Subcutaneous abdominal adipose tissue (tissue), 5 donors: ENCODE measurements at regions not wholly inside any gene's neighbourhood (a gene's known extent, or its start where the extent isn't known, plus 50 kb on each side); places are given as distances from the start of the nearest gene placed in this dataset.

Source experiments
- H3K27ac ChIP-seq: one replicate; pipeline ENCODE4 v1.7.0; 2013; ENCODE audit warnings: low read depth, mild to moderate bottlenecking, inconsistent platforms, low read length, moderate library complexity
- H3K27me3 ChIP-seq, 5 donors: one replicate each; pipeline ENCODE4 v1.7.0; 2013; ENCODE audit warnings: low read length in 5 of 5, inconsistent platforms in 1 of 5; ENCODE audit not compliant: control insufficient read depth in 5 of 5, insufficient read depth in 4 of 5
- H3K36me3 ChIP-seq, 5 donors: one replicate each; pipeline ENCODE4 v1.7.0; 2013; ENCODE audit warnings: low read length in 5 of 5; ENCODE audit not compliant: control insufficient read depth in 5 of 5, insufficient read depth in 5 of 5
- H3K4me1 ChIP-seq, 5 donors: one replicate each; pipeline ENCODE4 v1.7.0; 2013; ENCODE audit warnings: low read length in 5 of 5, mild to moderate bottlenecking in 3 of 5, moderate library complexity in 1 of 5; ENCODE audit not compliant: control insufficient read depth in 5 of 5, insufficient read depth in 5 of 5
- H3K4me3 ChIP-seq, 5 donors: one replicate each; pipeline ENCODE4 v1.7.0; 2013; ENCODE audit warnings: low read length in 5 of 5, low read depth in 1 of 5
- H3K9ac ChIP-seq, 5 donors: one replicate each; pipeline ENCODE4 v1.7.0; 2013; ENCODE audit warnings: low read length in 5 of 5, mild to moderate bottlenecking in 4 of 5, moderate library complexity in 3 of 5
- H3K9me3 ChIP-seq, 5 donors: one replicate each; pipeline ENCODE4 v1.7.0; 2013; ENCODE audit warnings: low read length in 5 of 5; ENCODE audit not compliant: control insufficient read depth in 5 of 5
- donor health status: healthy.
- donor health status: healthy.
- donor health status: healthy.
- donor health status: healthy.
- donor health status: healthy.

DNA sequence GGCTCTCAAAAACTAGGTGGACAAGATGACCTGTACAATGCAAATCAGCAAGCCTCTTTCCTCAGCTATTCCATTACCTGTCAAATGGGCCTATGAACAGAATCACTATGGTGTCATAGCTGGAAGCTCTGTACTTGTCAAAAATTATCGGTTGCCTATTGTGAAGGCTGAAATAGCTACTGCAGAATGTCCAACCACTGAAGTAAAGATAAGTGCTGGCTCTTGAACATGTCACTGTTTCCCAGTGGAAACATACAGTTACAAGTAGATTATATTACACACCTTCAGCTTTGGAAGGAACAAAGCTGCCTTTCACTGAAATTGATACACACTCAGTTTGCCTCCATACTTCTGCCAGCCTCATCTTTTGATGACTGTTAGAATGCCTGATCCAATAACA, 55.5 kb upstream of the PCDH9 start:
- Histone ChIP-seq H3K27ac (no peak overlapping the region), H3K36me3 (no peaks in the 10 kb centered on the region), H3K4me1 (no peaks in the 10 kb centered on the region), H3K27me3 (no peaks in the 10 kb centered on the region), H3K9ac (no peak overlapping the region), H3K4me3 (no peak overlapping the region), H3K9me3 (no peaks in the 10 kb centered on the region)

DNA sequence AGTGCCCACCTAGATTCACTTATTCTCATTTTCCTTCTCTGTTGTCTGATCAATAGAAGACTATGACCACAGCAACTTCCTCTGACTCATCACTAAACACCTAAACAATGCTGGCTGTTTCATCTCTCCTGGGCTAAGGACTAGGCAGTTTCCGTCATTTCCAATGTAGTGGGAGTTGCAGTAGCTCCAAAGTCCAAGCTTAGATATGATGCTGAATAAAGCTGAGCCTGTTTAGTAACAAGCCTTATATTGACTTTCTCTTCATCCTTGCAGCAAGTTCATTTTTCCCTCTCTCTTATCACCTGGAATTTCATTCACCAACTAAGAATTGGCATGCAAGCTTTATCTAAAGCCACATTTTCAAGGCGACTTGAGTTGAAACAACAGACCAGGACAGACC, 53.5 kb upstream of the PCDH9 start:
- H3K27me3 ChIP-seq = no peaks in the 10 kb centered on the region
- no peaks in the 10 kb centered on the region for H3K9me3 ChIP-seq
- no peak overlapping the region for H3K27ac ChIP-seq
- H3K36me3 ChIP-seq = no peaks in the 10 kb centered on the region
- peaks cover 0 to under 1% (median 0%) of the 10 kb centered on the region in 5 donors for H3K4me1 ChIP-seq
- H3K4me3 ChIP-seq = no peak overlapping the region
- H3K9ac ChIP-seq = no peak overlapping the region

DNA sequence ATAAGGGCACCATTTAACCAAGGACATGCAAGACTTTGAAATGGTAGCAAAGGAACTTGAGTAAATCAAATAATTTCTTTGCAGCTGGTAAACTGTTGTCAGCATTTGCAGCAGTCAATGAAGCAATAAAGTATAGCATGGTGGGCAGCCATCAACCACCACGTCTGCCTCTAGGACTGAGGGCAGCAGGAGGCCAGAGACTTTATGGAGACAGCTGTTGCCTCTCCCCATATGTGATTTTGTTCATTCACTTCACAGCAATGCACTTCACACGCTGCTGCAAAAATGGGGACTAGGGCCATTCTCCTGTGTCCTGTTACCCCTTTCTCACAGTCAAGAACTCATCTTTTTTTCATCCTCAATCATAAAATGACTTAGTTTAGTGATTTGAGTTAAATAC, 51.3 kb upstream of the PCDH9 start:
- Histone ChIP-seq H3K27ac (no peak overlapping the region), H3K27me3 (no peaks in the 10 kb centered on the region), H3K9ac (no peak overlapping the region), H3K4me3 (no peak overlapping the region), H3K9me3 (no peaks in the 10 kb centered on the region), H3K36me3 (no peaks in the 10 kb centered on the region), H3K4me1 (peaks cover 0 to 7% (median 0%) of the 10 kb centered on the region in 5 donors)
